ENCODE measurements at regions not wholly inside any gene's neighbourhood (a gene's known extent, or its start where the extent isn't known, plus 50 kb on each side); places are given as distances from the start of the nearest gene placed in this dataset.

GRCh38 chr3:153762411-153763235 lies 358.6 kb upstream of the ARHGEF26 start:
- no peaks in the 10 kb centered on the region for H3K27me3 Mint-ChIP-seq
- Histone ChIP-seq H3K36me3 (ENCODE audit: control insufficient read depth in 2 of 3, insufficient read depth in 3 of 3, low read length in 3 of 3) (no peaks in the 10 kb centered on the region), H3K9me3 (ENCODE audit: control insufficient read depth in 2 of 3, low read length in 3 of 3) (no peaks in the 10 kb centered on the region), H3K4me3 (ENCODE audit: low read length) (no peak overlapping the region), H3K4me1 (ENCODE audit: control insufficient read depth in 2 of 2, insufficient read depth in 2 of 2, low read length in 2 of 2) (no peaks in the 10 kb centered on the region), H3K27me3 (ENCODE audit: control insufficient read depth in 2 of 2, insufficient read depth in 2 of 2, low read length in 2 of 2) (no peaks in the 10 kb centered on the region), H3K27ac (ENCODE audit: low read depth, low read length) (no peak overlapping the region)
- no peaks in the 10 kb centered on the region for H3K36me3 Mint-ChIP-seq
- H3K4me3 Mint-ChIP-seq, result no peak overlapping the region
- ChIA-PET POLR2A (interaction anchor here (0.6 kb wide), 1 partner anchor 1368 kb away, joined by 3 read pairs; no protein-coding TSS in a partner anchor), CTCF (interaction anchor here (0.7 to 1.1 kb wide), 2 partner anchors 250 to 722 kb away, joined by 3 read pairs; no protein-coding TSS in a partner anchor)
- no peaks in the 10 kb centered on the region for H3K9me3 Mint-ChIP-seq
- intact Hi-C loops (cut with micrococcal nuclease), result no loop called here
- ATAC-seq (no peak), DNase-seq (no peak)
- peaks cover 0 to 4% (median 0%) of the 10 kb centered on the region in 7 donors for H3K4me1 Mint-ChIP-seq
- H3K27ac Mint-ChIP-seq, result no peak overlapping the region

DNA sequence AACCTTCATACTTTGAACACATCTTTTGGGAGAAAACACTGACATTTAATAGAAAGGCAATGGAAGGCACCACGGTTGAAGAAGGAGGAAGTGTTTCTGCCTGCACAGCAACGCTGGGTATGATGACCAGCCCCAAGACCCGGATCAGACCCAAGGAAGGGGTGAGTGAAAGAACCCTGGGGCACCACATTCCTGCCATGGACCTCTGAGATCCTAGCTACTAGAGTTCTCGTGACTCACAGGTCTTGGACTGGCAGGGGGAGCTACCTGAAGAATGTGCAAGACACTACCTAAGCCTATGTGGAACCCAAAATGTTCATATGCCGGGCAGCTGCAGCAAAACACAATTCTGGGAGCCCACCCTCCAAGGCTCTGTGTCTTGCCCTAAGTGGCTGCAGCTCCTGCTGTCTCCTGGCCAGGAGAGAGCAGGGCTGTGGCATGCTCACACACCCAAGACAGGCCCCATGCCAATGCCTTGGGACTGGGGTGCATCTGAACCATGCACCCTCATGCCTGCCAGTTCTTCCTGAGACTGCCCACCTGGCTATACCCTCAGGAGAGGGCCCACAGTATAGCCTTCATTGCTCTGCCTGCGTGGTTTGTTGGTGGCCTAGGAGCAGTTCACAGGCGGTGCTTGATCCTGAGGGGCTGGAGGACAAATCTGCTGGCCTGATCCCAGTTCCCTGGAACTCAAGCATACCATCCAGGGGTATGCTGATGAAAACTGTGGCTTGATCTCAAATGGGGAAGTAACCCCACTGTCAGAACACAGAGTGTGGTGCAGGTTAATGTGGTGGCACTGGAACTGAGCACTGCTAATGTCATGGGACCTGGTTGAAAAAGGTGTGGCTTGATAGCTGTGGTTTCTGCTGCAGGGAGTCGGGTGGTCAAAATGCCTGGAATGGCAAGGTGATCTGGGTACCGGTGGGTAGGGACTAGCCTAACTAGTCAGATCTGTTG lies 353.3 kb upstream of the ARHGEF26 start:
- peaks cover 0 to 19% (median 7%) of the 10 kb centered on the region in 11 donors for H3K9me3 Mint-ChIP-seq
- H3K4me3 Mint-ChIP-seq, result no peak overlapping the region
- Histone ChIP-seq H3K27me3 (ENCODE audit: control insufficient read depth in 2 of 2, insufficient read depth in 2 of 2, low read length in 2 of 2) (no peaks in the 10 kb centered on the region), H3K4me3 (ENCODE audit: low read length) (no peak overlapping the region), H3K4me1 (ENCODE audit: control insufficient read depth in 2 of 2, insufficient read depth in 2 of 2, low read length in 2 of 2) (no peaks in the 10 kb centered on the region), H3K27ac (ENCODE audit: low read depth, low read length) (no peak overlapping the region), H3K36me3 (ENCODE audit: control insufficient read depth in 2 of 3, insufficient read depth in 3 of 3, low read length in 3 of 3) (no peaks in the 10 kb centered on the region), H3K9me3 (ENCODE audit: control insufficient read depth in 2 of 3, low read length in 3 of 3) (peaks cover 0 to 4% (median 0%) of the 10 kb centered on the region in 3 experiments)
- intact Hi-C loops (cut with micrococcal nuclease), result loop anchor here (1.0 to 5.0 kb wide), 6 partner anchors 173 to 557 kb away; no protein-coding TSS in a partner anchor
- ChIA-PET POLR2A (interaction anchor here (0.8 kb wide), 1 partner anchor 481 kb away, joined by 3 read pairs; no protein-coding TSS in a partner anchor), CTCF (interaction anchor here (0.6 to 4.5 kb wide), 12 partner anchors 255 to 742 kb away, joined by 3 to 29 read pairs (median 4); no protein-coding TSS in a partner anchor)
- no peak overlapping the region for H3K27ac Mint-ChIP-seq
- no peak for DNase-seq
- peaks cover 0 to 6% (median 0%) of the 10 kb centered on the region in 5 donors for H3K36me3 Mint-ChIP-seq
- ATAC-seq, result peak; percentile 12
- H3K27me3 Mint-ChIP-seq, result peaks cover 6 to 28% (median 10%) of the 10 kb centered on the region in 5 donors
- H3K4me1 Mint-ChIP-seq, result peaks cover 0 to 12% (median 0%) of the 10 kb centered on the region in 7 donors

- intact Hi-C loops (cut with micrococcal nuclease), result loop anchor here (1.0 to 5.0 kb wide), 14 partner anchors 174 to 743 kb away; no protein-coding TSS in a partner anchor
- H3K9me3 Mint-ChIP-seq, result peaks cover 0 to 19% (median 7%) of the 10 kb centered on the region in 11 donors
- peaks cover 0 to 6% (median 0%) of the 10 kb centered on the region in 5 donors for H3K36me3 Mint-ChIP-seq
- H3K27ac Mint-ChIP-seq, result peak overlapping the region in 1 of 9 donors; percentile 74
- H3K27ac ChIP-seq (ENCODE audit: low read depth, low read length), result no peak overlapping the region
- no peaks in the 10 kb centered on the region for H3K36me3 ChIP-seq (ENCODE audit: control insufficient read depth in 2 of 3, insufficient read depth in 3 of 3, low read length in 3 of 3)
- H3K4me1 ChIP-seq (ENCODE audit: control insufficient read depth in 2 of 2, insufficient read depth in 2 of 2, low read length in 2 of 2), result no peaks in the 10 kb centered on the region
- no peak overlapping the region for H3K4me3 Mint-ChIP-seq
- peak; percentile 12 to 67 (median 59) for DNase-seq
- ChIA-PET POLR2A (interaction anchor here (0.6 to 0.8 kb wide), 2 partner anchors 270 to 482 kb away, joined by 3 read pairs; no protein-coding TSS in a partner anchor), CTCF (interaction anchor here (0.6 to 4.5 kb wide), 13 partner anchors 13 to 743 kb away, joined by 3 to 29 read pairs (median 4); no protein-coding TSS in a partner anchor)
- peaks cover 0 to 4% (median 0%) of the 10 kb centered on the region in 3 experiments for H3K9me3 ChIP-seq (ENCODE audit: control insufficient read depth in 2 of 3, low read length in 3 of 3)
- H3K4me1 Mint-ChIP-seq, result peaks cover 0 to 12% (median 0%) of the 10 kb centered on the region in 7 donors
- peak; percentile 96 for ATAC-seq
- H3K27me3 Mint-ChIP-seq, result peaks cover 6 to 28% (median 11%) of the 10 kb centered on the region in 5 donors
- no peaks in the 10 kb centered on the region for H3K27me3 ChIP-seq (ENCODE audit: control insufficient read depth in 2 of 2, insufficient read depth in 2 of 2, low read length in 2 of 2)
- H3K4me3 ChIP-seq (ENCODE audit: low read length), result no peak overlapping the region
These were observed 352.4 kb upstream of the ARHGEF26 start for GRCh38 chr3:153768561-153769469.

DNA sequence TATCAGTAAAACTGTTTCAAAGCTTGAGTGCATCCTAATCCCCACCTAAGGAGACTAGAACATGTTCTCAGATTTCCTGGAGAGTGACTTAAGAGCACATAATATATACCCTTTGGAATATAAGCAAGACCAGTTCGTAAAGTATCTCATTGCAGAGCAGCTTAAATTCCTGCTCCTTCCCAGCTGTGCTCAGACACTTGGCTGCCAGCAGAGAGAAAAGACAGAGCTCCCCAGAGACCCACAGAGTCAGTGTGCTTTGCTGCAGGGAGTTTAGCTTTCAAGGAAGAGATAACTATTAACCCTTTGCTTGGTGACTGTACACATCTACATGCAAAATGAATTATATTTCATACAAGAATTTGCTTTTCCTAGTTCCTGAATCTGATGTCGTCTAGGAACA lies 338.1 kb upstream of the ARHGEF26 start:
- CTCF ChIA-PET, result interaction anchor here (0.7 to 1.4 kb wide), 2 partner anchors 14 to 270 kb away, joined by 3 to 6 read pairs; no protein-coding TSS in a partner anchor
- no peaks in the 10 kb centered on the region for H3K9me3 Mint-ChIP-seq

GRCh38 chr3:153783741-153784480 lies 337.3 kb upstream of the ARHGEF26 start:
- Histone ChIP-seq H3K27ac (ENCODE audit: low read depth, low read length) (no peak overlapping the region), H3K9me3 (ENCODE audit: control insufficient read depth in 2 of 3, low read length in 3 of 3) (no peaks in the 10 kb centered on the region), H3K4me3 (ENCODE audit: low read length) (no peak overlapping the region), H3K36me3 (ENCODE audit: control insufficient read depth in 2 of 3, insufficient read depth in 3 of 3, low read length in 3 of 3) (no peaks in the 10 kb centered on the region), H3K27me3 (ENCODE audit: control insufficient read depth in 2 of 2, insufficient read depth in 2 of 2, low read length in 2 of 2) (no peaks in the 10 kb centered on the region), H3K4me1 (ENCODE audit: control insufficient read depth in 2 of 2, insufficient read depth in 2 of 2, low read length in 2 of 2) (no peaks in the 10 kb centered on the region)
- Mint-ChIP-seq H3K9me3 (no peaks in the 10 kb centered on the region), H3K4me3 (no peak overlapping the region), H3K27me3 (peaks cover 0 to 18% (median 6%) of the 10 kb centered on the region in 5 donors), H3K27ac (no peak overlapping the region), H3K4me1 (peaks cover 0 to 2% (median 0%) of the 10 kb centered on the region in 7 donors), H3K36me3 (no peaks in the 10 kb centered on the region)
- ATAC-seq (no peak), DNase-seq (no peak)
- intact Hi-C loops (cut with micrococcal nuclease), result no loop called here
- ChIA-PET POLR2A (no interaction called here), CTCF (interaction anchor here (1.4 kb wide), 1 partner anchor 741 kb away, joined by 5 read pairs; no protein-coding TSS in a partner anchor)

More for the DNA sequence above, 338.1 kb upstream of the ARHGEF26 start:
- DNase-seq (no peak), ATAC-seq (no peak)
- no peaks in the 10 kb centered on the region for H3K36me3 Mint-ChIP-seq
- Histone ChIP-seq H3K9me3 (ENCODE audit: control insufficient read depth in 2 of 3, low read length in 3 of 3) (no peaks in the 10 kb centered on the region), H3K4me3 (ENCODE audit: low read length) (no peak overlapping the region), H3K27me3 (ENCODE audit: control insufficient read depth in 2 of 2, insufficient read depth in 2 of 2, low read length in 2 of 2) (no peaks in the 10 kb centered on the region), H3K27ac (ENCODE audit: low read depth, low read length) (no peak overlapping the region), H3K36me3 (ENCODE audit: control insufficient read depth in 2 of 3, insufficient read depth in 3 of 3, low read length in 3 of 3) (no peaks in the 10 kb centered on the region), H3K4me1 (ENCODE audit: control insufficient read depth in 2 of 2, insufficient read depth in 2 of 2, low read length in 2 of 2) (no peaks in the 10 kb centered on the region)
- H3K4me1 Mint-ChIP-seq, result peaks cover 0 to 2% (median 0%) of the 10 kb centered on the region in 7 donors
- intact Hi-C loops (cut with micrococcal nuclease), result no loop called here
- H3K27me3 Mint-ChIP-seq, result peaks cover 0 to 18% (median 6%) of the 10 kb centered on the region in 5 donors
- POLR2A ChIA-PET, result no interaction called here
- no peak overlapping the region for H3K4me3 Mint-ChIP-seq
- H3K27ac Mint-ChIP-seq, result no peak overlapping the region
